ENCODE measurements at regions not wholly inside any gene's neighbourhood (a gene's known extent, or its start where the extent isn't known, plus 50 kb on each side); places are given as distances from the start of the nearest gene placed in this dataset.

GRCh38 chr2:67808112-67808511, 254.7 kb downstream of the C1D start:
- H4K20me1 ChIP-seq (ENCODE audit: insufficient read depth, low read length), result no peaks in the 10 kb centered on the region
- no peaks in the 10 kb centered on the region for H3K4me1 ChIP-seq (ENCODE audit: insufficient read depth, low read length, severe bottlenecking)
- no peaks in the 10 kb centered on the region for H3K79me2 ChIP-seq (ENCODE audit: insufficient read depth, low read length)
- H3K9me3 ChIP-seq (ENCODE audit: low read length), result no peaks in the 10 kb centered on the region
- H3K4me3 ChIP-seq (ENCODE audit: low read depth, low read length, poor library complexity, severe bottlenecking), result no peak overlapping the region
- H3K36me3 ChIP-seq (ENCODE audit: insufficient read depth, low read length), result no peaks in the 10 kb centered on the region
- H3K27ac ChIP-seq (ENCODE audit: low read depth, low read length, poor library complexity, severe bottlenecking), result no peak overlapping the region
- H3K9ac ChIP-seq (ENCODE audit: low read length), result no peak overlapping the region
- no peaks in the 10 kb centered on the region for H3K9me2 ChIP-seq (ENCODE audit: low read depth, low read length)
- no peak for TF ChIP-seq EZH2 (IDR thresholded peaks at IDR 0.05; ENCODE audit: borderline replicate concordance, low read length)
- no peak for TF ChIP-seq CTCF (IDR thresholded peaks at IDR 0.05; ENCODE audit: low read length)
- H3F3A ChIP-seq (ENCODE audit: insufficient read depth, low read length), result no peaks in the 10 kb centered on the region
- H2AFZ ChIP-seq (ENCODE audit: low read length), result no peak overlapping the region
- no peak overlapping the region for H3K4me2 ChIP-seq (ENCODE audit: low read length)
- H3K27me3 ChIP-seq (ENCODE audit: insufficient read depth, low read length), result no peaks in the 10 kb centered on the region

GRCh38 chr2:67812682-67813081, 250.1 kb downstream of the C1D start:
- no peak overlapping the region for H3K9ac ChIP-seq (ENCODE audit: low read length)
- H3K27me3 ChIP-seq (ENCODE audit: insufficient read depth, low read length), result no peaks in the 10 kb centered on the region
- no peak for TF ChIP-seq CTCF (IDR thresholded peaks at IDR 0.05; ENCODE audit: low read length)
- no peaks in the 10 kb centered on the region for H3K9me3 ChIP-seq (ENCODE audit: low read length)
- no peak overlapping the region for H3K27ac ChIP-seq (ENCODE audit: low read depth, low read length, poor library complexity, severe bottlenecking)
- no peaks in the 10 kb centered on the region for H3K79me2 ChIP-seq (ENCODE audit: insufficient read depth, low read length)
- H4K20me1 ChIP-seq (ENCODE audit: insufficient read depth, low read length), result no peaks in the 10 kb centered on the region
- H3K36me3 ChIP-seq (ENCODE audit: insufficient read depth, low read length), result no peaks in the 10 kb centered on the region
- H3K4me3 ChIP-seq (ENCODE audit: low read depth, low read length, poor library complexity, severe bottlenecking), result no peak overlapping the region
- no peak overlapping the region for H2AFZ ChIP-seq (ENCODE audit: low read length)
- no peak overlapping the region for H3K4me2 ChIP-seq (ENCODE audit: low read length)
- no peaks in the 10 kb centered on the region for H3F3A ChIP-seq (ENCODE audit: insufficient read depth, low read length)
- no peaks in the 10 kb centered on the region for H3K9me2 ChIP-seq (ENCODE audit: low read depth, low read length)
- H3K4me1 ChIP-seq (ENCODE audit: insufficient read depth, low read length, severe bottlenecking), result no peaks in the 10 kb centered on the region

GRCh38 chr2:67823726-67824125, 239.1 kb downstream of the C1D start:
- no peaks in the 10 kb centered on the region for H3K36me3 ChIP-seq (ENCODE audit: insufficient read depth, low read length)
- H3K9me2 ChIP-seq (ENCODE audit: low read depth, low read length), result no peaks in the 10 kb centered on the region
- no peak overlapping the region for H2AFZ ChIP-seq (ENCODE audit: low read length)
- H3K27ac ChIP-seq (ENCODE audit: low read depth, low read length, poor library complexity, severe bottlenecking), result no peak overlapping the region
- H3K27me3 ChIP-seq (ENCODE audit: insufficient read depth, low read length), result no peaks in the 10 kb centered on the region
- no peaks in the 10 kb centered on the region for H3F3A ChIP-seq (ENCODE audit: insufficient read depth, low read length)
- no peak for TF ChIP-seq EZH2 (IDR thresholded peaks at IDR 0.05; ENCODE audit: borderline replicate concordance, low read length)
- no peak for TF ChIP-seq CTCF (IDR thresholded peaks at IDR 0.05; ENCODE audit: low read length)
- no peak overlapping the region for H3K4me3 ChIP-seq (ENCODE audit: low read depth, low read length, poor library complexity, severe bottlenecking)
- peaks cover 9% of the 10 kb centered on the region for H3K4me1 ChIP-seq (ENCODE audit: insufficient read depth, low read length, severe bottlenecking)
- no peaks in the 10 kb centered on the region for H4K20me1 ChIP-seq (ENCODE audit: insufficient read depth, low read length)
- H3K9me3 ChIP-seq (ENCODE audit: low read length), result no peaks in the 10 kb centered on the region
- no peak overlapping the region for H3K9ac ChIP-seq (ENCODE audit: low read length)
- H3K79me2 ChIP-seq (ENCODE audit: insufficient read depth, low read length), result no peaks in the 10 kb centered on the region
- no peak overlapping the region for H3K4me2 ChIP-seq (ENCODE audit: low read length)

All from OCI-LY1 (cell line).